ENCODE measurements at regions not wholly inside any gene's neighbourhood (a gene's known extent, or its start where the extent isn't known, plus 50 kb on each side); places are given as distances from the start of the nearest gene placed in this dataset.

DNA sequence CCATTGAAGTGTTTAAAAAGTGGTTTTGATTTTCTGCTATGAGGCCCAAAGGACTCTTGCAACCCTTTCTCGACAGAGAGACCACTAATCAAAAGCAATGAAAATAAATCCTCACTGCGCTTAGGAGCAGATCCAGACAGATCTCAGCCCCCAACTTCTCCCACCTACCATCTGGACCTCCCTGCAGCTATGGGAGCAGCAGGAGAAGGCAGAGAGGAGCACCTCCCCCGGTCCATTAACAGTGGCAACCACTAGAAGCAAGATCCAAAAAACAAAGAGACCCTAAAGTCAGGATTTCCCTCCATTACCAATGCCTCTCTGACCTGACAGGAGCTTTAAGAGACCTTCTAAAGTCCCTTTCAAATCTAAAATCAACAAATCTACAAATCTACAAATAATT, 99.0 kb upstream of the LSM8 start:
- DNase-seq, result peak; percentile 0

DNA sequence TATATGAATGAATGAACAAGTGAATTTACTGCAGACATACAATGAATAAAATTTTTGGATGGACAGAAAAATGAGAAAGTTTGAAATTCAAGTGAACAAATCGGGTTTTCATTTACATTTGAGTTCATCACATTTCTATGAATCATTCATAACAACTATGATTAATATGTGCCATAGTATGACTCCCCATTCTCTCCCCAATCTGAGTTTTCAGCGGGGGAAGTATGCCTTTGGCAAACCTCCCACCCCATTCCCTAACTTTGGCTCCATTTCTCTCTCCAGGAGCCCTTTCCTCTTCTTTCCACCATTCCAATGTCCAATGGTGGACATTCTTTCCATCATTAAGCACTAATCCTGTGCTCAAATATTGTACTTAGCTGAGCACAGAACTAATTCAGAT, 96.8 kb upstream of the LSM8 start:
- DNase-seq, result no peak

DNA sequence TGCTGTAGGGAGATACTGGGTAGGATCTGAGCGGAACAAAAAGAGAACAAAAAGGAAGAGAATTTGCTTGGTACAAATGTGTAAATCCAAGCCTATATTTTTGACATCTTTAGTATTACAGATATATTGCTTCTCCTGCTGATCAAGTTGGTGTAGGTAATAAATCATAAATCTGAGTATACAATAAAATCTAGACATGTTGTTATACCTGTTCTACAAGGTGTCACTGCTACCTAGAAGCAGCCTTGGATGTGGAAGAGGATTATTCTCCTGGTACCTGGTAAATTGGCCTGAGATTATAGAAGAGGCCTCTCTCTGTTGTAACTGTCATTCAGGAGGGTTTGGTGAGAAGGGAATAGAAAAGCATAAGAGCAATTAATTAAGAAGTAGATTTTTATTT, 89.9 kb upstream of the LSM8 start:
- DNase-seq, result no peak

DNA sequence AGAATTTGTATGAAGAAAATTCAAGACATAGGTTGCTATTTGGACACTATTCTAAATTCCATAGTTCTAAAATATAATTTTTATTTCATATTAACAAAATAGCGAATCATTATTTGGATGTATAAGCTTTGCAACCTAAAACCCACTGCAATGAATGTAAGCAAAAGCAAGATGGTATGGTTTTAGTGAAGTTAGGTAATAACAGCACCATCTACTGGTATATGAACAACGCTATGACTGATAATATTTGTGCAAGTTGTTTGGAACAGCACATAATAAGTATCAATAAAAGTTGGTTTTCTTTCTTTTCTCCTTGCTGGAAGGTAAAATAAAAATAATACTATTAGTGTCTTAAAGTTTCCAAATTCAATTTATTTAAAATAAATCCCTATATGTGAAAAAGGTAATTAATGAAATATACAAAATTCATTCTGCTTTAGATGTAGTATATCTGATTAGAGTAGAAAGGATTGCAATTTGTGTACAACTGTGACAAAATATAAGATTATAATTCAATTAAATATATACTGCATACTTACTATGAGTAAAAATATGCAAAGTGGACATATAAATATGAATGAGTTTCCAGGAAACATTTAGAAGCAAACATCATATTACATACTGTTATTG, 79.0 kb upstream of the LSM8 start:
- peak; percentile 4 for DNase-seq

DNA sequence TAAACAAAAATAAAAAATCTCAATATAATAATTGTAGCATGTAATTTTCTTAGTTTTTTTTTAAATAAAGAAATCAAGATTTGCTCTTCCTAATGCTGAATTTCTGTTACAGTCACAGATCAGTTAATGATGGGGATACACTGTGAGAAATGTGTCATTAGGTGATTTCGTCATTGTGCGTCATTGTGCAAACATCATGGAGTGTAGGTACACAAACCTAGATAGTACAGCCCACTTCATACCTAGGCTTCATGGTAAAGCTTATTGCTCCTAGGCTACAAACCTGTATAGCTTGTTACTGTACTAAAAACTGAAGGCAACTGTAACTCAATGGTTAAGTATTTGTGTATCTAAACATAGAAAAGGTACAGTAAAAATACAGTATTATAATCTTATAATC, 74.4 kb upstream of the LSM8 start:
- no peak for DNase-seq

DNA sequence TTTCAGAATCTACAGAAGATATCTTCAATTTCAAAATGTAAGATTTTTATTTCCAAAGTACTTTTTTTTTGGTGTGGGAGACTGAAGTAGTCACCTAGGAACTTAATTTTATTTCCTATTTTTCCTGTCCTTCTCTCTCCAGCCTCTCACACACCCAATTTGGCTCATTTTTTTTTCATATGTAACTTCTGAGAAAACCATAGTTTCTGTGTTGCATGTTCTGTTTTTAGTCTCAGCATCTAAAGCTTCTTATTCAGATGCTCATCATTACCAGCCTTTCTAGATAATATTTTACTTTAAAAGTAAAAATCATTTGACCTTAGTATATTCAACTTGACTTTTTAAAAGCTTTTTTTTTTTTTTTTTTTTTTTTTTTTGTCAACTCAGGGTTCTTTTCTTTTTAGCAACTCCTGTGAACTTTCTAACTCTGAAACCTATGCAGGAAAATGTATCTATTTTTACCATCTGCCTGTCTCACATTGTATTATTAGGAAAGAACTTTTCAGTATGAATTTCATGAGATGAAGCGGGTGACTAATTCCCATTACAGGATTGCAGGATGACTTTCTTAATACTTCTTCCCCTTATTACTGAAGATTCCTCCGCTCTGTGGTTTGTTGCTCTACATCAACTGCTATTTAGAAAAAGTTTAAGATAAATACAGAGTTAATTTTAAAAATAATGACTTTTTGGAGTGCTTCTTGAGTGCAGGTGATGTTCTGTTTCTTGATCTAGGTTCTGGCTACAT, 73.6 kb upstream of the LSM8 start:
- no peak for DNase-seq

DNA sequence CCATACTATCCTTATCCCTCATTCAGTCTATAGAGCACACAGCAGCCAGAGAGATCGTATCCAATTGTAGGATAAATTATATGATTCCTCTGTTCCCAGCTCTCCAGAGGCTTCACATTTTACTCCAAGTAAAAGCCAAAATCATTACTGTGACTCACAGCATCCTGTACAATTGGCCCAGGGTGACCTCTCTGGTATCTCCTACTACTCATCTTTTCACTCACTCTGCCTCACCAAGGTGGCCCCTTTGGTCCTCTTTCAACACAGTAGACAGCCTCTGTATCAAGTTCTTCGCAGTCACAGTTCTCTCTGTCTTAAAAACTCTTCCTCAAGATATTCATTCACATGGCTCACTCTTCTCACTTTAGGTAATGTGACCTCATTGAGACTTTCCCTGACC, 72.6 kb upstream of the LSM8 start:
- DNase-seq, result no peak

DNA sequence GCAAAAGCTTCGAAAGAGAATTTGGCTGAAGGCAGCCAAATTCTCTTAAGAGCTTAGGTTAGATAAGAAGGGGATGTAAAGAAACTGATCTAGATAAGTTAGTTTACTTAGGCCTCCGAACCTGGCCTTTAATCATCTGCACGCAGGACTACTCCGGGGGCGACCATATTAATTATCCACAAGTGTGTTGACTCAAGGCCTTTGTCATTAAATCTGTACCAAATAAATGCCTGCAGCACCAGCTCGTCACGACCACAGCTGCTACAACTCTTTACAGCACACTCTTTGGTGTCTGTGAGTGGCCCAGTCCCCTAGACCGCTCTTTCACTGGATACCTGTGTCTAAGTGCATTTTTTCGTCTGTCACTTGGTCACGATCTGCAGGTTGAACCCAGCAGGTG, 69.8 kb upstream of the LSM8 start:
- DNase-seq, result no peak

DNA sequence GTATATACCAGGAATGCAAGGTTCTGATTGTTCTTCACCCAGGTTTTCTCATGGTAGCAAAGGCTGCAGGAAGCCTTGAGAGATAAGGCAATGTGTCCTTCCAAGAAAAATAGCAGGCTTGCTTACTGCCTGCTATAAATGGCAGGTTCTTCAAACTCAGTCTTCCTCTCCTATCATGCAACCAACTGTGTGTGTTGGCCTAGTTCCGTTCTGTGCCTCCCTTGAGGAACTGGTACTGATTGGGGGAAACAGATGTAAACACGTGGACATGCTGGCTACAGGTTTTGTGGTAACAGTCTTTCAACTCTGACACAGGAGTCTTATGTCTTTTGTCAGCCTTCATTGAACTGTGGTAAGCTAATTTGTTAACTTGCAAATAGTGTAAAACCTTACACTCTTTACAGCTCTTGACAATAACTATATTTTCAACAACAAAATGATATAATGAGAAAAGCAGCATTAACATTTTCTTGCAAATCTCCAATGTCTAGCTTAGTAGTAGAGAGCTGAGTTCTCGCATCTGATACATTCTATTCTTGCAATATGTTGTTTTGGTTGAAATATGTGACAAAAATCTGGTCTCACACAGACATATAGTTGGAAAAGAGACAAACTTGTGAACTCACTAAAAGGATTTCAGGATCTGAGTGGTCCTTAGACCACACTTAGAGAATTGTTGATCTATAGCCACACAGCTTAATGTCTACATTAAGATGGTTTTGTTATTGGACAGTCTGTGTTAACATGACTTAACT, 54.7 kb upstream of the LSM8 start:
- DNase-seq, result no peak

DNA sequence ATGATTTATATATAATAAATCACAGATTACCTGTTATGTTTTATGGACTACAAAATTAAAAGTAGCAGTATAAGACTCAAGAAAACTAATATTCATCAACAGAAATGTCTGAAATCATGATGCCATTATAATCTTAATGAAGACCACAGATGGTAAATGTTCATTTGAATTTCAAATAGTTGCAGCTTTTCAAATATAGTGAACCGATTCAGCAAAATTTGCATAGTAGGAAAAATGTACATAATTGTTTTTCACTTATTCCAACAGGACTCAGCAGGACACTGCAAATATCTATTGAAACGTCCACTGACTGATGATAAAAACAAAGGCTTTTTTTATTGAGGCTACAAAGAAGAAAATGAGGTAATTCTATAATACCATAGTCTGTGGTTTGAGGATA, 51.2 kb upstream of the LSM8 start:
- DNase-seq, result no peak

Data from NCI-H524 treated with DMSO at 0.1 percent for 48 hours (cell line).